Rectal smooth muscle tissue (tissue), 1 donor: ENCODE measurements at regions not wholly inside any gene's neighbourhood (a gene's known extent, or its start where the extent isn't known, plus 50 kb on each side); places are given as distances from the start of the nearest gene placed in this dataset.

Experiments used
- H3K27ac ChIP-seq: one replicate; pipeline ENCODE4 v1.7.0; 2013; ENCODE audit warnings: low read depth, low read length, inconsistent platforms
- H3K27me3 ChIP-seq: one replicate; pipeline ENCODE4 v1.7.0; 2013; ENCODE audit warnings: low read length; ENCODE audit not compliant: control insufficient read depth, insufficient read depth
- H3K36me3 ChIP-seq: one replicate; pipeline ENCODE4 v1.7.0; 2013; ENCODE audit warnings: low read length; ENCODE audit not compliant: control insufficient read depth, insufficient read depth
- H3K4me1 ChIP-seq: one replicate; pipeline ENCODE4 v1.7.0; 2013; ENCODE audit warnings: low read length; ENCODE audit not compliant: control insufficient read depth, insufficient read depth
- H3K4me3 ChIP-seq: one replicate; pipeline ENCODE4 v1.7.0; 2013; ENCODE audit warnings: low read length
- H3K9ac ChIP-seq: one replicate; pipeline ENCODE4 v1.7.0; 2013; ENCODE audit warnings: low read length

DNA sequence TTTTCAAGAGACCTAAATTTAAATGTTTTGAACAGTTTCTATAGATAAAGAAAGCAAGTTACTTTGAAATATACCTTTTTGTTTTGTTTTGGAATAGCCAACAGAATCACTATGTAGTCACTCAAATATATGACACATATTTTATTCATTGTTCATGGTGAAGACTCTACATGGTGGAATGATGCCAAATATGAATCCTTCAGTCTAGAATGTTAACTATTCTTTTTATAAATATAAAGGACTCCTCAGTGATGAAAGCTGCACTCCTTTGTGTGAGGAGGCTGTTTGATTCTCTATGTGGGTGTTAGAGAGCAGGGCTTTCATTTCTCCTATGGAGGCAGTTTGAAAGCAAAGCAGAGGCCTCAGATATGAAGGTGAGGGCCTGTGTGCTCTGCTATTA lies 396.4 kb upstream of the LRRTM1 start:
- no peaks in the 10 kb centered on the region for H3K4me1 ChIP-seq
- H3K27ac ChIP-seq: no peak overlapping the region
- H3K4me3 ChIP-seq: no peak overlapping the region
- no peaks in the 10 kb centered on the region for H3K27me3 ChIP-seq
- H3K36me3 ChIP-seq: no peaks in the 10 kb centered on the region
- H3K9ac ChIP-seq: no peak overlapping the region
